DMS 273 treated with DMSO at 0.1 percent for 48 hours (cell line): ENCODE measurements at regions not wholly inside any gene's neighbourhood (a gene's known extent, or its start where the extent isn't known, plus 50 kb on each side); places are given as distances from the start of the nearest gene placed in this dataset.
"Not testable (repeated sequence)": the region's sequence is repeated elsewhere in the genome, so short reads cannot be mapped to it uniquely, and the experiment has no call there.

ENCODE experiments used
- DNase-seq: peaks from one replicate; lab custom pipeline; 2025; lab: John Stamatoyannopoulos, UW

DNA sequence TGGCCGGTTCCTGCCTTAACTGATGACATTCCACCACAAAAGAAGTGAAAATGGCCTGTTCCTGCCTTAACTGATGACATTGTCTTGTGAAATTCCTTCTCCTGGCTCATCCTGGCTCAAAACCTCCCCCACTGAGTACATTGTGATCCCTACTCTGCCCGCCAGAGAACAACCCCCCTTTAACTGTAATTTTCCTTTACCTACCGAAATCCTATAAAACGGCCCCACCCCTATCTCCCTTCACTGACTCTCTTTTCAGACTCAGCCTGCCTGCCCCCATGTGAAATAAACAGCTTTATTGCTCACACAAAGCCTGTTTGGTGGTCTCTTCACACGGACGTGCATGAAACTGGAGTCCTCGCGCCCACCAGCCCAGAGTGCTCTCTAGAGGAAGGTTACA, 166.5 kb downstream of the ADRA2C start:
- not testable (repeated sequence) for DNase-seq

DNA sequence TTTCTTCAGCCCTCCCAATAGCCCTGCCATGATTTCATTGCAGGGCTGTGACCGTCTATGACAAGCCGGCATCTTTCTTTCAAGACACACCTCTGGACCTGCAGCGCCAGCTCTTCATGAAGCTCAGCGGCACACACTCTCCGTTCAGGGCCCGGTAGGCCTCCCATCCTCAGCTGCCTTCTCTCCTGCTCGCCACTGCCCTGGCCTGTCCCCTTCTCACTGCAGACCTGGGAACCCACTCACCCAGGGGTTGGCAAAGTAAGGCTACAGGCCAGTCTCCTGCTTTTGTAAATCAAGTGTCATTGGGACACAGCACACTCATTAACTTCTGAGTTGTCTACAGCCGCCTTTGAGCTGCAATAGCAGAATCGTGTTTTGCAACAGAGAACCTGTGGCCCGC, 169.2 kb downstream of the ADRA2C start:
- DNase-seq = not testable (repeated sequence)

GRCh38 chr4:3936184-3936583, 170.0 kb downstream of the ADRA2C start:
- DNase-seq = no peak

DNA sequence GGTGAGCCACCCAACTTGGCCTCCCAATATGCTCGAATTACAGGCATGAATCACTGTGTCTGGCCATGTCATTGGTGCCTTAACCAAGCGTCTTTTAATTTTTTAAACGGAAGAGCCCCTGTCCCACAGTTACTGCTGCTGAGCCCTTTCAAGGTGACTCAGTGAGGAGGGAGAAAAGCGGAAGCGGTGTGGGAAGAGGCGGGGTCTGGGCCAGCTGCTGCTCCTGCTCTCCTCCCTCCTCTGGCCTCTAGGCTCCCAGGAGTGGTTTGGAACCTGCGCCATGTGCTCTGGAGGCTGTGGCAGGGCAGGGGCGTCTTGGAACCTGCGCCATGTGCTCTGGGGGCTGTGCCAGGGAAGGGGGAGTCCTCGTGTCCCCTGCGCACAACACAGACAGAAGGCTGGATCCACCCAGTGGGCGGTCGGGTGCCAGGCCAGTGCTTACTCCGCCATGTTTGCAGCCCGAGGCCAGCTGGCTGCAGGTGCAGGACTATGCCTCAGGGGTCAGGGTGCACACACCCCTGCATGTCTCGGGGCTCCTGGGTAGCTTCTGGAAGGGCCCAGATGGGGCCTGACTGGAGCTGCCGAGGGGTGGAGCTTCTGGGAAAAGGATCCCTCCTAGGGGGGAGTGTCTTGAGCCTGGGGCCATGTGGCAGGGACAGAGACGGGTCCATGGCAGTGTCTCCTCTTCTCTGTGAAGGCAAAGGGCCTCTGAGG, 171.8 kb downstream of the ADRA2C start:
- not testable (repeated sequence) for DNase-seq

GRCh38 chr4:3938676-3939075, 172.5 kb downstream of the ADRA2C start:
- DNase-seq = not testable (repeated sequence)

GRCh38 chr4:3939954-3940591, 173.9 kb downstream of the ADRA2C start:
- DNase-seq = not testable (repeated sequence)

DNA sequence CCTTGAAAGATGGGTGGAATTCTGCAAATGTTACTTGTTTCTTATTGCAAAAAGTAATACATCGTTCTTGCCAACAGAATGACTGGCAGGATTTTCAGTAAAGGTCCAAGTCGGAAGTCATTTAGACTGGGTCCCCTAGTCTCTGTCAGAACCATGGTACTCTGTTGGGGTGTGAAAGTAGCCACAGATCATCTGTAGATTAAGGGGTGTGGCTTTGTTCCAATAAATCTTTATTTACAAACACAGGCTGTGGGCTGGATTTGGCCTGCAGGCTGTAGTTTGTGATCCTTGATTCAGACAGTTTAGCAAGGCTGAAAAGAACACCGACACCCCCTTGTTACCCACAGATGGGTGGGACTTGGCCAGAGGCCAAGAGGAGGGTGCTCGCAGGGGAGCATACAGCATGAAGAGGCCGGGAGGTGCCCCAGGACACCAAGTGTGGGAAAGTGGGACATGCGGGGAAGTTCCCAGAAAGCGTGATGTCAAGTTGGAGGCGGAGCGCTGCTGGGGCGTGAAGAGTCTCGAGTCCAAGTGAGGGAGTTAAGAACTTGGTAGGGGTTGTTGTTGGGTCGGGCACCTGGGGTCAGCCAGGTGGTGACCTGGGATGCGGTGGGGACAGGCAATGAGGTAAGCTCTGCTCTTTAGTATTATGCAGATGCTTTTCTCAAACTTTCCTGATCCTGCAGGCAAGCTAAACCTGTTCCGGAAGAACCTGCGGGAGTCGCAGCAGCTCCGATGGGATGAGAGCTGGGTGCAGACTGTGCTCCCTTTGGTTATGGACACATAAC, 175.7 kb downstream of the ADRA2C start:
- not testable (repeated sequence) for DNase-seq

- DNase-seq = not testable (repeated sequence)
Observed at GRCh38 chr4:3942569-3942971, 176.4 kb downstream of the ADRA2C start.

- not testable (repeated sequence) for DNase-seq
Observed at GRCh38 chr4:3943051-3943450, 176.9 kb downstream of the ADRA2C start.

- DNase-seq = no peak
Observed at GRCh38 chr4:3945511-3946290, 179.5 kb downstream of the ADRA2C start.

DNA sequence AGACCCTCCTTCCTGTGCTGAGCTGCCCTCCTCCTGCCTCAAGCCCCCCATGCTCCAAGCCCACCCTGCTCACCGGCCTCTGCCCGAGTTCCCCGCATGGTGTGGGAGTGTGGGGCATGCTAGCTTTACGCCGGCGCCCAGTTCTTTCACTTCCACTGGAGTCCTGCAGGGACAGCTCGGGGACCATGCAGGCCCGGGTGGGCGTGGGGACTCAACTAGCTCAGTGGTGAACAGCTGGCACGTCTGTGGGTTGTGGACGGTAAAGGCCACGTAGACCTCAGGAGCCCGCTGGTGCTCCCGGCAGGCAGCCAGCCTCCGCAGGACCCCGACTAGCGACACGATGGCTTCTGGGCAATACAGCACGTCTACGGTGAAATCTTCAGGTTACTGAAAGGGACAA, 180.4 kb downstream of the ADRA2C start:
- DNase-seq = not testable (repeated sequence)

DNA sequence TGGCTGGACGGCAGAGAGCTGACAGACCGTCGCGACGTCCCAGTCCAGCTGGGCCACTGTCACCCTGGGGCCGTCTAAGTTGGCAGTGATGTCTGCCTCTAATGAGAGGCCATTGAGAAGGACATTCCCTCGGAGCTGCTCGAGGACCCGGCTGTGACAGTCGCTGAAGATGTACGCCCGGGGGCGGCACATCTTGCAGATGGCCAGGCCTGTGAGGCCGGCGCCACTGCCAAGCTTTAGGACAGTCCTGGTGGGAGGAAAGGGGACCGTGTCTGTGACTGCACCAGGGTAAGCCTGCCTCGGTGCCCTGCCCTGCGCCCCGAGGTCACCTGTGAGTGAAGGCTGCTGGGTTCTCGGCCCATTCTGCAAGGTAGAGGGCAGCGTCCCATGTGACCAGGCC, 181.6 kb downstream of the ADRA2C start:
- not testable (repeated sequence) for DNase-seq

DNA sequence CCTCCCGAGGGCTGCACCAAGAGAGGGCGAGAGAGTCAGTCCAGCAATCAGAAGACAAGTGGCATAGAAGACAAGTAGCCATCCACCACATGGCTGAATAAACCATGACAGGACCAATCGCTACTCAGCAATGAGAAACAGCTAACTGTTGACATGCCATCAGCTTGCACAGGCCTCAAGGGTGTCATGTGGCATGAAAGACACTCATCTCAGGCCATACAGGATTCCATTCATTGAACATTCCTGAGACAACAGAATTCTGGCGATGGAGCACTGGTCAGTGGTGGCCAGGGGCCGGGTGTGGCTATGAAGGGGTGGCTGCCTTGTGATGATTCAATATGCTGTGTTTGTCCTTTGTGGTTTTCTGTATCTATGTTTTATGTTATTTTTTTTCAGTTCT, 182.0 kb downstream of the ADRA2C start:
- not testable (repeated sequence) for DNase-seq

DNA sequence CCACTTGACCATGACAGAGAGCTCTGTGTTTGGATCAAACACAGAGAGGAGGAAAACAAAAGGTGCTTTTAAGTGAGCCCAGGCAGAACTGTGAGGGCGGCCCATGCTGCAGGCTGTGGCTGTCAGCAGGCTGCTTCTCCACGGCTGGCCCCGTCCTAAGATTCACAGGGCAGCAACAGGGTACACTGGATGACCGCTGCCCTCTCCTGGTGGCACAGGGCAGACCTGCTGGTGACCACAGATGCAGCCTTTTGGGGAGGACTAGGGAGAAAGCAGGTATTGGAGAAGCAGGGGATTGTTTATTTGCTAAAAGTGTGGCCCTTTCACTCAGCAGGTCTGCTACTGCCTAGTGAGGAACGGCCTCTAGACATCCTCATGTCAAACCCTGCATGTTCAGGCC, 183.7 kb downstream of the ADRA2C start:
- DNase-seq = not testable (repeated sequence)

- DNase-seq = not testable (repeated sequence)
Observed at GRCh38 chr4:3952443-3953139, 186.4 kb downstream of the ADRA2C start.

DNA sequence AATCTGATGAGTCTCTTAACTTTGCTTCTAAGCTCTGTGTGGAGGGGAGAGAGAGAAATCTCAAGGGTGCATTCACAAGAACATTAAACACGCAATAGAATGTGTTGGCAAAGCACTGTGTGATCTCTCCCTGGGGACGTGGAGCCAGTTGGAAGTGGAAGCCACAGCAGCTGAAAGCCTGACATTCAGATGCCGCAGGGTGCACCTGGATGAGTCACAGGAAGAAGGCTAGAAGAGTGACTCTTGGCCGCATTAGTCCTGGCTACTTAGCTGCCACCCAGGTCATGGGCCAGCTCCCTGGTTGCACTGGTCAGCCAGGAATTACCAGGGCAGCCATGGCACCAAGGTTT, 186.9 kb downstream of the ADRA2C start:
- not testable (repeated sequence) for DNase-seq

DNA sequence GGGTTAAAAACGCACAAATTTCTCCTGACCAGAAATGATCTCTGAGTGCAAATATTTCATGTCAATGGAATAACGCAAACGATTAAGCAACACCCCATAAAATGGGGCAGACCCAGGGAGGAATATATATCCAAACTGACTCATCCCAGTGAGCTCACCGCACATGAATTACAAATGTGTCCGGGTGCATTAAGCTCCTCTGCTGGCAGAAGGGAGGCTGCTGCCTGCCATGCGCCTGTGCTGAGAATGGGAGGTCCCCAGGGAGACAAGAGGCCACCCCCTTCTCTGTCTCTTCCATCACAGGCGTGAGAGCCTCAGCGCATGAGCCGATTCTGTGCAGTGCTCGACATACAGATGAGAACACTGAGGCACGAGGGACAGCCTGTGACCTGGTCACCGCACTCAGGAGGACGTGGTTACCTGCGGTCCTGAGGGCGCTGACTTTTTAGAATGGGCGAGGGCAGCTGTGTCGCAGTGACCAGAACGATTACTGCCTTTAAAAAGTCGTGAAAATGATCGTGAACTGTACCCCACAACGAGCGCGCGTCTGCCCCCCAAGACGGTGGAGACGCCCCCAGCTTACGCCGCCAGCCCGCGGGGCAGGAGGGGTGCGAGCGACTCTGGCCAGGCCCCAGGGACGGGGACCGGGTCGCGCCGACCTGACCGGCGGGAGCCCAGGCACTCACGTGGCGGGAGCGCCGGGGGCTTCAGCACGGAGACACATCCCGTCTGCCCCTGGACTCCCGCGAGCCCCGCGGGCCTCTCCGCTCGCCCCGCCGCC, 188.5 kb downstream of the ADRA2C start:
- peak; percentile 6 for DNase-seq

GRCh38 chr4:3955321-3956164, 189.4 kb downstream of the ADRA2C start:
- peak; percentile 92 for DNase-seq

- DNase-seq = not testable (repeated sequence)
Observed at GRCh38 chr4:3956165-3956867, 190.1 kb downstream of the ADRA2C start.
